Right lobe of liver (tissue), 4 donors: ENCODE measurements at regions not wholly inside any gene's neighbourhood (a gene's known extent, or its start where the extent isn't known, plus 50 kb on each side); places are given as distances from the start of the nearest gene placed in this dataset.

Experiments
- POLR2A ChIP-seq: fragments of 450-650 bp; IDR thresholded peaks from one replicate; pipeline ENCODE4 v1.6.1; 2017; ENCODE audit warnings: antibody characterized with exemption, mild to moderate bottlenecking
- TF ChIP-seq, protein P1 (sequence below), 4 donors: fragments of 200-600 bp in 3 of 4; fragments of 450-650 bp in 1 of 4; IDR thresholded peaks; one replicate each; pipeline versions ENCODE4 v1.5.1 to v1.8.0; 2016 to 2022; ENCODE audit warnings: antibody characterized with exemption in 4 of 4, mild to moderate bottlenecking in 2 of 4
- donor health status: DM: no; HTN: no; CAD: no.
- donor health status: DM: no; HTN: no; CAD: no.
- donor health status: DM: no; HTN: yes; CAD: no.

DNA sequence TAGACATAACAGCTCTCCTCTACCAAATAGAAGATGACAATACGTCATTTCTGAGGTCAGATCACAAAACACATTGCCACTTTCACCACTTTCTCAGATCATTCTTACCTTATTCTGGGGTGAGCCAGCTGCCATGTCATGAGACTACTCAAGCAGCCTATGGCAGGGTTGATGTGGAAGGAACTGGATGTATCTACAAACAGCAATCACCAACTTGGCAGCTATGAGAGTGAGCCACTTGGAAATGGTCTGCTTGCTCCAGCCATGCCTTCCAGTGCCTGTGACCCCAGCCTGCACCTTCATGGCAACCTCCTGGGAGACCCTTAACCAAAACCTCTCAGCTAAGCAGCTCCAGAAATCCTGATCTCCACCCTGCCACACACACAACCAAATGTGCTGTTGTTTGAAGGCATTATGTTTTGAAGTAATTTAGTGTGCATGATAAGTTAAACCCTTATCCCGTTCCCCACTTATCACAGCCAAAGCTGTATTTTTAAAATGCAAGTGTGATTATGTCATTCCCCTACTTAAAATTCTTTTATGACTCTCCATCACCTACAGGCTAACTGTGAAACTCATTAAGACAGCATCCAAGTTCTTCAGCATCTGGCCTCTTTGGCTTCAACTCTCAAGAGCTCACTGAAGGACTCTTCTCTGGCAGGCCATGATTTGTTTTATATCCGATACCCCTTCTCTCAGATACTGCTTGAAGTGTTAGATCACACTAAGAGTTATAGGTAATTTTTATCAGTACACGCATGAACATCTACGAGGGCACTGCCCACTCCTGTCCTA lies 150.6 kb downstream of the LY86 start:
- TF ChIP-seq, protein P1, sequence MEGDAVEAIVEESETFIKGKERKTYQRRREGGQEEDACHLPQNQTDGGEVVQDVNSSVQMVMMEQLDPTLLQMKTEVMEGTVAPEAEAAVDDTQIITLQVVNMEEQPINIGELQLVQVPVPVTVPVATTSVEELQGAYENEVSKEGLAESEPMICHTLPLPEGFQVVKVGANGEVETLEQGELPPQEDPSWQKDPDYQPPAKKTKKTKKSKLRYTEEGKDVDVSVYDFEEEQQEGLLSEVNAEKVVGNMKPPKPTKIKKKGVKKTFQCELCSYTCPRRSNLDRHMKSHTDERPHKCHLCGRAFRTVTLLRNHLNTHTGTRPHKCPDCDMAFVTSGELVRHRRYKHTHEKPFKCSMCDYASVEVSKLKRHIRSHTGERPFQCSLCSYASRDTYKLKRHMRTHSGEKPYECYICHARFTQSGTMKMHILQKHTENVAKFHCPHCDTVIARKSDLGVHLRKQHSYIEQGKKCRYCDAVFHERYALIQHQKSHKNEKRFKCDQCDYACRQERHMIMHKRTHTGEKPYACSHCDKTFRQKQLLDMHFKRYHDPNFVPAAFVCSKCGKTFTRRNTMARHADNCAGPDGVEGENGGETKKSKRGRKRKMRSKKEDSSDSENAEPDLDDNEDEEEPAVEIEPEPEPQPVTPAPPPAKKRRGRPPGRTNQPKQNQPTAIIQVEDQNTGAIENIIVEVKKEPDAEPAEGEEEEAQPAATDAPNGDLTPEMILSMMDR (IDR thresholded peaks at IDR 0.05), result no peak
- TF ChIP-seq POLR2A, result no peak
